HEK293T (cell line): ENCODE measurements at regions not wholly inside any gene's neighbourhood (a gene's known extent, or its start where the extent isn't known, plus 50 kb on each side); places are given as distances from the start of the nearest gene placed in this dataset.

Experiments used
- BHLHE40 ChIP-seq: fragments of 450-650 bp; IDR thresholded peaks from 2 replicates; pipeline ENCODE4 v1.6.1; 2016; ENCODE audit warnings: mild to moderate bottlenecking, moderate library complexity, borderline replicate concordance
- ELF4 ChIP-seq: fragments of 450-650 bp; IDR thresholded peaks from 2 replicates; pipeline ENCODE4 v1.6.1; 2017; ENCODE audit warnings: antibody characterized with exemption
- FOXA1 ChIP-seq: fragments of 450-650 bp; IDR thresholded peaks from 2 replicates; pipeline ENCODE4 v1.6.1; 2016; ENCODE audit warnings: mild to moderate bottlenecking
- FOXM1 ChIP-seq: fragments of 450-650 bp; IDR thresholded peaks from 2 replicates; pipeline ENCODE4 v1.6.1; 2017; ENCODE audit warnings: mild to moderate bottlenecking, borderline replicate concordance
- LEF1 ChIP-seq: fragments of 450-650 bp; IDR thresholded peaks from 2 replicates; pipeline ENCODE4 v1.6.1; 2017; ENCODE audit warnings: mild to moderate bottlenecking, borderline replicate concordance
- NFRKB ChIP-seq: fragments of 450-650 bp; IDR thresholded peaks from 2 replicates; pipeline ENCODE4 v1.6.1; 2016; ENCODE audit warnings: mild to moderate bottlenecking, moderate library complexity
- SP1 ChIP-seq: fragments of 450-650 bp; IDR thresholded peaks from 2 replicates; pipeline ENCODE4 v1.6.1; 2017
- TARDBP ChIP-seq: fragments of 450-650 bp; IDR thresholded peaks from 2 replicates; pipeline ENCODE4 v1.6.1; 2016

- no peak for TF ChIP-seq FOXA1
- TF ChIP-seq NFRKB: no peak
- TF ChIP-seq SP1: no peak
- TF ChIP-seq ELF4: no peak
- no peak for TF ChIP-seq TARDBP
- no peak for TF ChIP-seq LEF1
- TF ChIP-seq FOXM1: no peak
- TF ChIP-seq BHLHE40: no peak
Observed at GRCh38 chr12:91883811-91884210, 261.8 kb downstream of the BTG1 start.
